Heart left ventricle (tissue), 13 donors: ENCODE measurements at regions not wholly inside any gene's neighbourhood (a gene's known extent, or its start where the extent isn't known, plus 50 kb on each side); places are given as distances from the start of the nearest gene placed in this dataset.

Source experiments
- POLR2A ChIP-seq, 2 donors: fragments of 450-650 bp; IDR thresholded peaks; one replicate each; pipeline ENCODE4 v1.6.1; 2017; ENCODE audit warnings: antibody characterized with exemption in 2 of 2, mild to moderate bottlenecking in 2 of 2, moderate library complexity in 2 of 2
- TF ChIP-seq, protein P1 (sequence below), 12 donors: fragments of 200-600 bp; sonication (generic) in 4 of 12; IDR thresholded peaks; one replicate each; pipeline versions ENCODE4 v1.5.0 to v1.8.0; 2018 to 2022; ENCODE audit warnings: antibody characterized with exemption in 12 of 12, mild to moderate bottlenecking in 5 of 12
- donor health status: ischemic (EF 13 %, LVEDD 7.1; RV severe dilation, severe dysfunction).
- donor health status: DM: no; HTN: yes; CAD: no.
- donor health status: DM: no; HTN: no; CAD: no.
- donor health status: ischemic (EF 25% LVEDD 6.9; RV normal size, moderate dysfunction).
- donor health status: ischemic (EF 25% LVEDD 5.7; RV mildly dilated, moderate dysfunction).
- donor health status: ischemic (EF 35%, LVEDD 5.7; RV mildly dilated, moderate dysfunction).
- donor health status: nonischemic (EF 11% LVEDD 7.7; RV severe dilation, severe dysfunction).
- donor health status: DM: yes; HTN: yes; CAD: no.
- donor health status: PGD.
- donor health status: ischemic (EF 29% LVEDD 5.4; RV normal size, mild dysfunction).
- donor health status: nonischemic (EF 23%, LVEDD 6.1; RV moderate dilation, normal function).

DNA sequence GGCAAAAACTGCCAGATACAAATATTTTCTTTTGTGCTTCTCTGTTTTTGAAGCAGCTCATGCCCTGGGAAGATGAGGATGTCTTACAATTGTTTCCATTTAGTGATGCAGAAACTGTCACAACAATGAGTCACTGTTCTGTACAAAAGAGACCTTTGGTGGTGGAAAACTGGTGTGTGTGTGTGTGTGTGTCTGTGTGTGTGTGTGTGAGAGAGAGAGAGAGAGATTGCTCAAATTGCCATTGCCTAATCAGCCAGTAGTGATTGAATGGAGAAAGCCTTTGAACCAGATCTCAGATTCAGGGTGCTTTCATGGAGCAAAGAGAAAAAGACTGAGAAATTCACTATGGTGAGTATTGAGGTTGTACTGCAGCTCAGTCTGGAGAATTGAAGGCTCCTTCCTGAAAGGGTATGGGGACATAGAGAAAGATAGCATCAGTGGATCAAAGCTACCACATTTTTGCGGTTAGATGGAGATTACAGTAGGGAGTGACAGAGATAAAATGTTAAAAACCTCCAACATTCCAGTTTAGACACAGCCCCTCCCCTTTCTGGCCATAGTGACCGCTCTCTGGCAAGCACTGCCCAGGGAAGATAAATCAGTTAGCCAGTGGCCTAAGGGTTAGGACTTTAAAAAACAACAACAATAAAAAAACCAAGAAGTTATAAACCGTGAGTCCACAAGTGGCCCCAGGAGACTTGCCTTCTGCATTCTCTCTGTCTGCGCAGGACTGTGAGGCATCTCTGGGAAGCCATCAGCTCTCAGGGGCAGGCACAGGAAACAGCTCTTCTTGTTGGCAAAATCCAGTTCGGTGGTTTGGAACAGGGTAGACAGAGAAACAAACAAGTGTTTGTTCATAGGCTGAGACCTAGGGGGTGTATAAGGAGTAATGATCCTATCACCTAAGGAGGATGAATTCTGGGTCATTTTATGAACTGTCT lies 406.5 kb downstream of the DUSP10 start:
- TF ChIP-seq, protein P1, sequence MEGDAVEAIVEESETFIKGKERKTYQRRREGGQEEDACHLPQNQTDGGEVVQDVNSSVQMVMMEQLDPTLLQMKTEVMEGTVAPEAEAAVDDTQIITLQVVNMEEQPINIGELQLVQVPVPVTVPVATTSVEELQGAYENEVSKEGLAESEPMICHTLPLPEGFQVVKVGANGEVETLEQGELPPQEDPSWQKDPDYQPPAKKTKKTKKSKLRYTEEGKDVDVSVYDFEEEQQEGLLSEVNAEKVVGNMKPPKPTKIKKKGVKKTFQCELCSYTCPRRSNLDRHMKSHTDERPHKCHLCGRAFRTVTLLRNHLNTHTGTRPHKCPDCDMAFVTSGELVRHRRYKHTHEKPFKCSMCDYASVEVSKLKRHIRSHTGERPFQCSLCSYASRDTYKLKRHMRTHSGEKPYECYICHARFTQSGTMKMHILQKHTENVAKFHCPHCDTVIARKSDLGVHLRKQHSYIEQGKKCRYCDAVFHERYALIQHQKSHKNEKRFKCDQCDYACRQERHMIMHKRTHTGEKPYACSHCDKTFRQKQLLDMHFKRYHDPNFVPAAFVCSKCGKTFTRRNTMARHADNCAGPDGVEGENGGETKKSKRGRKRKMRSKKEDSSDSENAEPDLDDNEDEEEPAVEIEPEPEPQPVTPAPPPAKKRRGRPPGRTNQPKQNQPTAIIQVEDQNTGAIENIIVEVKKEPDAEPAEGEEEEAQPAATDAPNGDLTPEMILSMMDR (IDR thresholded peaks at IDR 0.05): no peak
- no peak for TF ChIP-seq POLR2A (IDR thresholded peaks at IDR 0.05)
